OCI-LY7 (cell line): ENCODE measurements at regions not wholly inside any gene's neighbourhood (a gene's known extent, or its start where the extent isn't known, plus 50 kb on each side); places are given as distances from the start of the nearest gene placed in this dataset.

Experiments used
- BruUV-seq: library from RNA; stranded (reverse); fragments of 400-500 nt; replicated peaks from 2 replicates; lab custom pipeline; 2021; lab: Mats Ljungman, UMichigan
- CTCF ChIA-PET: fragments of 300-600 bp; sonication (Branson Sonifier 250); formaldehyde crosslinking; loops from one replicate; lab custom pipeline; 2022; ENCODE audit warnings: antibody characterized with exemption; ENCODE audit not compliant: unreplicated experiment; lab: Charles Lee
- POLR2A ChIA-PET: fragments of 300-600 bp; sonication (Branson Sonifier 250); formaldehyde crosslinking; loops from one replicate; lab custom pipeline; 2022; ENCODE audit warnings: antibody characterized with exemption; lab: Charles Lee
- DNase-seq: peaks from one replicate; pipeline ENCODE4 v3.0.0-alpha.2; 2015; ENCODE audit warnings: low spot score
- H2AFZ ChIP-seq: fragments of 200-600 bp; sonication (generic), shearing (Covaris generic); 2 replicates; pipeline ENCODE4 v1.6.1; 2014; ENCODE audit warnings: mild to moderate bottlenecking, antibody characterized with exemption, low read length, moderate library complexity
- H3K27ac ChIP-seq: fragments of 200-600 bp; sonication (generic); 2 replicates; pipeline ENCODE4 v1.5.1; 2014; ENCODE audit warnings: mixed run types, low read depth, mild to moderate bottlenecking, moderate library complexity, low read length, inconsistent platforms; ENCODE audit not compliant: poor library complexity, severe bottlenecking
- H3K36me3 ChIP-seq: fragments of 200-600 bp; sonication (generic); 2 replicates; pipeline ENCODE4 v1.6.1; 2014; ENCODE audit warnings: mild to moderate bottlenecking, antibody characterized with exemption, low read length, moderate library complexity, mixed read lengths; ENCODE audit not compliant: insufficient read depth
- H3K4me1 ChIP-seq: fragments of 200-600 bp; sonication (generic); 2 replicates; pipeline ENCODE4 v1.5.1; 2014; ENCODE audit warnings: mild to moderate bottlenecking, low read length; ENCODE audit not compliant: insufficient read depth, poor library complexity, severe bottlenecking
- H3K4me2 ChIP-seq: fragments of 200-600 bp; sonication (generic); 2 replicates; pipeline ENCODE4 v1.6.1; 2014; ENCODE audit warnings: mild to moderate bottlenecking, low read length
- H3K4me3 ChIP-seq: fragments of 200-600 bp; sonication (generic); 2 replicates; pipeline ENCODE4 v1.5.1; 2014; ENCODE audit warnings: mild to moderate bottlenecking, low read depth, low read length; ENCODE audit not compliant: poor library complexity, severe bottlenecking
- H3K79me2 ChIP-seq: fragments of 200-600 bp; sonication (generic); 2 replicates; pipeline ENCODE4 v1.6.1; 2016; ENCODE audit warnings: low read depth, mild to moderate bottlenecking, low read length, moderate library complexity, mixed read lengths; ENCODE audit not compliant: insufficient read depth
- H3K9me2 ChIP-seq: fragments of 200-600 bp; sonication (generic); 2 replicates; pipeline ENCODE4 v1.6.1; 2016; ENCODE audit warnings: mild to moderate bottlenecking, low read length, mixed read lengths; ENCODE audit not compliant: insufficient read depth
- H3K9me3 ChIP-seq: fragments of 200-600 bp; sonication (generic); 2 replicates; pipeline ENCODE4 v1.6.1; 2014; ENCODE audit warnings: mild to moderate bottlenecking, mixed run types, low read length, mixed read lengths
- H4K20me1 ChIP-seq: fragments of 200-600 bp; sonication (generic); 2 replicates; pipeline ENCODE4 v1.6.1; 2014; ENCODE audit warnings: mild to moderate bottlenecking, antibody characterized with exemption, low read length, moderate library complexity, mixed read lengths; ENCODE audit not compliant: insufficient read depth
- CTCF ChIP-seq: fragments of 200-600 bp; sonication (generic); conservative IDR thresholded peaks from 2 replicates; pipeline ENCODE4 v1.5.1; 2014; ENCODE audit warnings: mild to moderate bottlenecking, antibody characterized with exemption, low read length, moderate library complexity, mixed read lengths
- EZH2phosphoT487 ChIP-seq: fragments of 200-600 bp; sonication (generic); IDR thresholded peaks from 2 replicates; pipeline ENCODE4 v1.6.1; 2018; ENCODE audit warnings: low read depth, borderline replicate concordance, mild to moderate bottlenecking, mixed run types, antibody characterized with exemption, low read length, moderate library complexity, mixed read lengths
- intact Hi-C: fragments of 100-400 bp; cut with micrococcal nuclease; formaldehyde crosslinking; loops from one replicate; pipeline ENCODE4 v1.10.0; 2022; ENCODE audit not compliant: unreplicated experiment

DNA sequence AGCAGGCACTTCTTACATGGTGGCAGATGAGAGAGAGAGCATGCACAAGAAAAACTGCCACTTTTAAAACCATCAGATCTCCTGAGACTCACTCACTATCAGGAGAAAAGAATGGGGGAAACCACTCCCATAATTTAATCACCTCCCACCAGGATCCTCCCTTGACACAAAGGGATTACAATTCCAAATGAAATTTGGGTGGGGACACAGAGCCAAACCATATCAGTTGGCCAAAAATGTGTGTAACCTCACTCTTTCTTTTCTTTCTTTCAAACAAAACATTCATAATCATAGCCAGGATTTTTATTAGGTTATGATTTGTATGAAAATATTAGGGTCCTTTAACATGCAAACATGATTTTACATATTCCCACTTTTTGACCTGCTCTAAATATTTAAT lies 222.1 kb downstream of the PCDH18 start:
- no peaks in the 10 kb centered on the region for H3K9me2 ChIP-seq
- ChIA-PET POLR2A (no interaction called here), CTCF (no interaction called here)
- no peak overlapping the region for H3K4me3 ChIP-seq
- H3K36me3 ChIP-seq, result no peaks in the 10 kb centered on the region
- H3K9me3 ChIP-seq, result no peaks in the 10 kb centered on the region
- intact Hi-C loops, result no loop called here
- DNase-seq, result no peak
- no TSS peak for BruUV-seq
- no peak overlapping the region for H2AFZ ChIP-seq
- no peaks in the 10 kb centered on the region for H4K20me1 ChIP-seq
- H3K27ac ChIP-seq, result no peak overlapping the region
- TF ChIP-seq EZH2phosphoT487 (no peak), CTCF (no peak)
- no peaks in the 10 kb centered on the region for H3K4me1 ChIP-seq
- no peaks in the 10 kb centered on the region for H3K79me2 ChIP-seq
- H3K4me2 ChIP-seq, result no peak overlapping the region

GRCh38 chr4:137309424-137309823 lies 222.9 kb downstream of the PCDH18 start:
- Histone ChIP-seq H3K79me2 (no peaks in the 10 kb centered on the region), H3K9me2 (no peaks in the 10 kb centered on the region), H2AFZ (no peak overlapping the region), H3K4me2 (no peak overlapping the region), H3K4me3 (no peak overlapping the region), H3K27ac (no peak overlapping the region), H4K20me1 (no peaks in the 10 kb centered on the region), H3K9me3 (no peaks in the 10 kb centered on the region), H3K36me3 (no peaks in the 10 kb centered on the region), H3K4me1 (no peaks in the 10 kb centered on the region)
- intact Hi-C loops, result no loop called here
- CTCF ChIA-PET, result no interaction called here
- POLR2A ChIA-PET, result no interaction called here
- no TSS peak for BruUV-seq
- no peak for TF ChIP-seq CTCF
- TF ChIP-seq EZH2phosphoT487, result no peak
- no peak for DNase-seq

GRCh38 chr4:137307806-137308205 lies 224.5 kb downstream of the PCDH18 start:
- H3K27ac ChIP-seq, result no peak overlapping the region
- H3K4me2 ChIP-seq, result no peak overlapping the region
- H3K36me3 ChIP-seq, result no peaks in the 10 kb centered on the region
- H3K4me1 ChIP-seq, result no peaks in the 10 kb centered on the region
- H4K20me1 ChIP-seq, result no peaks in the 10 kb centered on the region
- H3K79me2 ChIP-seq, result no peaks in the 10 kb centered on the region
- H3K9me2 ChIP-seq, result no peaks in the 10 kb centered on the region
- H3K9me3 ChIP-seq, result no peaks in the 10 kb centered on the region
- intact Hi-C loops, result no loop called here
- no peak for DNase-seq
- no peak overlapping the region for H2AFZ ChIP-seq
- POLR2A ChIA-PET, result no interaction called here
- TF ChIP-seq CTCF (no peak), EZH2phosphoT487 (no peak)
- CTCF ChIA-PET, result no interaction called here
- no TSS peak for BruUV-seq
- H3K4me3 ChIP-seq, result no peak overlapping the region
